Hepatocyte (in vitro differentiated cells): ENCODE measurements at regions not wholly inside any gene's neighbourhood (a gene's known extent, or its start where the extent isn't known, plus 50 kb on each side); places are given as distances from the start of the nearest gene placed in this dataset.

Experiments used
- EZH2 ChIP-seq: fragments of 200-600 bp; sonication (generic); IDR thresholded peaks from 2 replicates; pipeline ENCODE4 v1.6.1; 2016; ENCODE audit warnings: antibody characterized with exemption, mild to moderate bottlenecking, borderline replicate concordance
- EZH2phosphoT487 ChIP-seq: fragments of 200-600 bp; sonication (generic); IDR thresholded peaks from one replicate; pipeline ENCODE4 v1.6.1; 2018; ENCODE audit warnings: antibody characterized with exemption, mild to moderate bottlenecking, low read depth, moderate library complexity; ENCODE audit not compliant: unreplicated experiment, severe bottlenecking
- TF ChIP-seq, protein P1 (sequence below): fragments of 200-600 bp; sonication (generic); IDR thresholded peaks from 2 replicates; pipeline ENCODE4 v1.5.1; 2016; ENCODE audit warnings: antibody characterized with exemption, mild to moderate bottlenecking; ENCODE audit not compliant: poor library complexity

DNA sequence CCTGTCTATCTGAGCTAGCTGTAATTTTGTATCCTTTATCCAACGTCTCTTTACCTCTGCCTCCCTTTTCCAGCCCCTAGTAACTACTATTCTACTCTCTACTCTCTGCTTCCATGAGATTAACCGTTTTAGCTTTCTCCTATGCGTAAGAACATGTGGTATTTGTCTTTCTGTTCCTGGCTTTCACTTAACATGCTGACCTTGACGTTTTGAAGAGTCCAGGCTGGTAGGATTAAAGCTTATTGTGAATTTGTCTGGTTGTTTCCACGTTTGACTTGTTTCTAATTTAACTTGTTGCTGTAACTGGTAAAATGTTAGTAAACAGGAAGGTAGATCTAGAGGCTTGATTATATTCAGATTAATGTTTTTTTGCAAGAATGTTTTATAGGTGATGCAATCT lies 385.3 kb downstream of the PSAT1 start:
- TF ChIP-seq, protein P1, sequence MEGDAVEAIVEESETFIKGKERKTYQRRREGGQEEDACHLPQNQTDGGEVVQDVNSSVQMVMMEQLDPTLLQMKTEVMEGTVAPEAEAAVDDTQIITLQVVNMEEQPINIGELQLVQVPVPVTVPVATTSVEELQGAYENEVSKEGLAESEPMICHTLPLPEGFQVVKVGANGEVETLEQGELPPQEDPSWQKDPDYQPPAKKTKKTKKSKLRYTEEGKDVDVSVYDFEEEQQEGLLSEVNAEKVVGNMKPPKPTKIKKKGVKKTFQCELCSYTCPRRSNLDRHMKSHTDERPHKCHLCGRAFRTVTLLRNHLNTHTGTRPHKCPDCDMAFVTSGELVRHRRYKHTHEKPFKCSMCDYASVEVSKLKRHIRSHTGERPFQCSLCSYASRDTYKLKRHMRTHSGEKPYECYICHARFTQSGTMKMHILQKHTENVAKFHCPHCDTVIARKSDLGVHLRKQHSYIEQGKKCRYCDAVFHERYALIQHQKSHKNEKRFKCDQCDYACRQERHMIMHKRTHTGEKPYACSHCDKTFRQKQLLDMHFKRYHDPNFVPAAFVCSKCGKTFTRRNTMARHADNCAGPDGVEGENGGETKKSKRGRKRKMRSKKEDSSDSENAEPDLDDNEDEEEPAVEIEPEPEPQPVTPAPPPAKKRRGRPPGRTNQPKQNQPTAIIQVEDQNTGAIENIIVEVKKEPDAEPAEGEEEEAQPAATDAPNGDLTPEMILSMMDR, result no peak
- no peak for TF ChIP-seq EZH2phosphoT487
- TF ChIP-seq EZH2, result no peak
